GM21825 (cell line): ENCODE measurements at regions not wholly inside any gene's neighbourhood (a gene's known extent, or its start where the extent isn't known, plus 50 kb on each side); places are given as distances from the start of the nearest gene placed in this dataset.

Source experiments
- ATAC-seq: cut with Tn5 transposase; IDR thresholded peaks from one replicate; pipeline ENCODE4 v1.9.1; 2021; ENCODE audit warnings: mild to moderate bottlenecking, moderate library complexity; ENCODE audit not compliant: unreplicated experiment

- ATAC-seq: no peak
Observed at GRCh38 chr5:61683148-61683547, 351.1 kb downstream of the ZSWIM6 start.

DNA sequence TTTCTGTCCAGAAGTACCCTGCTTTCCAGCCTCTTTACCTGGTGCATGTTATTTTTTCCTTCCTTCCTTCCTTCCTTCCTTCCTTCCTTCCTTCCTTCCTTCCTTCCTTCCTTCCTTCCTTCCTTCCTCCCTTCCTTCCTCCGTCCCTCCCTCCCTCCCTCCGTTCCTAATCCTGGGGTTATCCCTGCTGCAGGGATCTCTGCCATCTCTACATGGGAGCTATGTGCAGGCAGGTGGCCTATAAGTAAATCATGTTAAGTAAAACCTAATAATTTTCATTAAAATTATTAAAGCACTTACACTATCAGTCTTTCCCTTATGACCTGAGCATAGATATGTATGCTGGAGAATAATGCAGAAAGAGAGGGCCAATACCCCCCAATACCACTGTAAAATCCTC lies 351.9 kb downstream of the ZSWIM6 start:
- no peak for ATAC-seq

DNA sequence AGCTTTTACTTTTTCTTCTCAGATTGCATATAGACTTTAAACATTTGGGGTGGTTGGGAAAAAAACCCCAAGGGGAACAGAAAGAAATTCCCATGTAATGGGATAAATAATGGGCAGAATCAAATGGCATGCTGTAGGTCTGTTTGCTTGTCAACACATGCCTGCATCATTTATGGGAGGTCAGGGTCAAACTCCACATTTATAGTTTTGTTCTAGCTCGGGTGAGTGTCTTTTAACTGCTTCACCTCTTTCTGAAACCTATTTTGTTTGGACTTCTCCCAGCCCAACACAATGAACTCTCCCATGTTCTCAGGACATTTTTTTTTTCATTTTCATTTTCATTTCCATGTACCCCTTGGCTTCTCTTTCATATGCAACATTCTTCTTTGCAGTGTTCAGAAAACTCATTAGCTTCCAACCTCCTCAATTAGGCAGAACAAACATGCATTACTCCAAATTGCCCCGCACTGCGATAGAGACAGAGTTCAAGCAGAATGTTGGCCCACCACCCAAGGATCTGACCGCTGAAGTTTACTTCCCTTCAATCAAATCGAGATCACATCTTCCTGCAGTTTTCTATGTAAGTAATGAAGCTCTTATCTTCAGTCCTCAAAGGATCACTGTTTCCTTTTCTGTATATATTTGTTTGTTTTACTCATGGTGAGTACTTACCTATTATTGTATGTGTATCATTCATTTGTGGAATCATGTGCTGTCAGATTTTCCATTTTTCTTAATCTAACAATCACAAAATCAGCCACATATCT lies 354.6 kb downstream of the ZSWIM6 start:
- no peak for ATAC-seq

- ATAC-seq: no peak
Observed at GRCh38 chr5:61687371-61687770, 355.3 kb downstream of the ZSWIM6 start.

- no peak for ATAC-seq
Observed at GRCh38 chr5:61689153-61689846, 357.2 kb downstream of the ZSWIM6 start.

DNA sequence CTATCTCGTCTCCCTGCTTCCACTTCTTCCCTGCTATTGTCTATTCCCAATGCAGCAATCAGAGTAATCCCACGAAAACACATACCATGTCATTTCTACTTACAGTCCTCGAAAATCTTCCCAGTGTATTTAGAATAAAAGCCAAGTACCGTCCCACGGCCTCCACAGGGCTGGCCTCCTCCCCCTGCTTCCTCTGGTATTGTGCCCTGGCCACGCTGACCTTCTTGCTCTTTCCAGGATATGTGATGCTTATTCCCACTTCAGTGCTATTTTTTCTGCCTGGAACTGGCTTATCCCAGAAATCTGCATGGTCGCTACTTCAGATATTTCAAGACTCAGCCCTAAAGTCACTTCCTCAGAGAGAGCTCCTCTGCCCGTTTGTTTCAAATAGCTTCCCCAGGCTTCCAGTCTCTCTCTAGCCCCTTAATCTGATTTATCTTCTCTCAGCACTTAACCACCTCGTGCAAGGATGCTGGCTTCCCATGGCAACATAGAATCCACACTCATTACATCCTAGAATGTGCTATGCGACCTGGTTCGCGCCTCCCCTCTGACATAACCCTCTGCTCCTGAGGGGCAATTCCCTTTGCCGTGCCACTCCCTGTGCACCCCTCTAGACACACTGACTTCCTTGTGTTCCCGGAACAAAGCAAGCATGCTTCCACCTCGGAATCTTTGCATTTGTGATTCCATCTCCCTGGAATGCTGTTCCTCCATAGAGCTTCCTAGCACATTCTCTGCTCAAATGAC lies 365.9 kb downstream of the ZSWIM6 start:
- no peak for ATAC-seq

DNA sequence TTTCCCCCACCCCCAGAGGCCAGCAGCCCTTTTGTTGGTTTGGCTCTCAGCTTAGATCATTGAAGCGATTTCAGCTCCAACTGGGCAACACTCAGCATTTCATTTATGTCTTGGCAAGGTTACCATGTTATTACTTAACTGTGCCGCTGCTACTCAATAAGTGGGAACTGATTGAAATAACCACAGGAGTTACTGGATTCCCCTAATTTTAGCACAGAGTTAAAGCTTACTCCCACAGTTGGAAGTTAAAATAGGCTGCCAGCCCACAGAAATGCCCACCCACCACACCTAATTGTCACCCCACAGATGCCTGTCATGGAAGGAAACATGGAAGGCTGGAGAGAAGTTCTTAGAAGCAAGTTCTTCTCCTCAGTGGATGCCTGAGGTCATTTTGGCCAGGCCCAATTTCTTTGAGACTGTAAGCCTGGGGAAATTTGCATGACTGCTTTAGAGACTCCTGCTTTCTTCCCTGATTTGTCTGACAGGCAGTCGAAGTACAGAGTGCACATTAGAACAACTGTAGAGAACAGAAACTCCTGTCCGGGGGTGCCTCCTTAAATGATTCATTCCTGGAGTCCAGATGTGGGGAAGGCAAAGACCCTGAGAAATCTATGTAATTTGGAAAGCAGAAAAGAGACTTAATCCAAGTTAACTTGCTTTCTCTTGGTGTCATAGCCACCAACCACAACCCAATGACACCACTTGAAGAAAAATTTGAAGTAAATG lies 370.0 kb downstream of the ZSWIM6 start:
- peak; percentile 66 for ATAC-seq

DNA sequence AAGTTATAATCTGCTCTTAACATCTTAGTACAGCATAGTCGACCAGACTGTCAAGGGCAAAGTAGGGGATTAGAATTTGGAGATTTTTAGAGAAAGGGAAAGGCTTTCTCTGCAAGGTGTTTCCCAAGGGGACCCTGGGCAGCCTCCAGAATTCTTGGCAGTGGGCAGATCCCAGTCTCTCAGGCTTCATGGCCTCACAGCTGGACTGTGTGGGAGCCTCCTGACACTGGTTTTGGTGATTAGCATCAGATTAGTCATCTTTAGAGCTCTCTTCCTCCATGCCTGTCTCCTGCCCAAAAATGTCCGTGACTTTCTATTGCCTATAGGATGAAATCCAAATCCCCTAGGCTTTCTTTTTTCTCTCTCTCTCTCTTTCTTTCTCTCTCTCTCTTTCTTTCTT lies 370.7 kb downstream of the ZSWIM6 start:
- no peak for ATAC-seq

DNA sequence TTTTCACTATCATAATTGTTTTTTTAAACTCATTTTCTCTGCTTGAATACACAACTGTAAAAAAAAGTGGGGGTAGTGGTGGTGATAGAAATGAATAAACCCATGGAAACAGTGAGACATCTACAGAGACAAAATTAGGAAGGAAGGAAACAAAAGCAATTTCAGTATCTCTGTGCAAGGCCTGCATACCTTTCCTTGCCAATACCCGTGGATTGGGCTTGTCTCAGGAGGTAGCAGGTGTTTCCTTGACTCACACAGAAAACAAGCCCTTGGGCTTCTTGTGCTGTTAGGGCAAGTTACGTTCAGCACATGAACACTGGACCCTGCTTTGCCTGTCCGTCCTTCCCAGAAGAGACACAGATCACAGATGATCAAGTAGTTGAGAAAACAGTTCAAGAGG lies 372.2 kb downstream of the ZSWIM6 start:
- no peak for ATAC-seq

DNA sequence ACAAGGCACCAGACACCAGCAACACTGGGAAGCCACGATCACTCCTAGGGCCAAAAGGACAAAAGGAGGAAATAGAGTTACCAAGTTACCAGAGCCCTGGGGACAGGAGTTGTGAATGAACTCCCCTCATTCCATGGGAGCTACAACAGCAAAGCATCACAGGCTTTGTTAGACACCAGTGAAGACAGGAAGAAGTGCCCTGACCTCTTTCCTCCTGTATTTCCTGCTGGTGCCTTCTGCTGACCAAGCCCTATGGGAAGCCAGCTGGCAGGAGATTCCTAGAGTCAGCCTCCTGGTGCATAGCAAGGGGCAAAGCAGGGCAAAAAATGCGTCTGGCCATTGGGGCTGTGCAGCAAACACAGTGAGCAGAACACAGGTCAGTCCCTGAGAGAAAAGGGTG lies 374.7 kb downstream of the ZSWIM6 start:
- ATAC-seq: no peak

GRCh38 chr5:61719124-61719523 lies 387.1 kb downstream of the ZSWIM6 start:
- no peak for ATAC-seq

- no peak for ATAC-seq
Observed at GRCh38 chr5:61720829-61721228, 388.8 kb downstream of the ZSWIM6 start.

GRCh38 chr5:61724102-61724501 lies 392.0 kb downstream of the ZSWIM6 start:
- no peak for ATAC-seq

DNA sequence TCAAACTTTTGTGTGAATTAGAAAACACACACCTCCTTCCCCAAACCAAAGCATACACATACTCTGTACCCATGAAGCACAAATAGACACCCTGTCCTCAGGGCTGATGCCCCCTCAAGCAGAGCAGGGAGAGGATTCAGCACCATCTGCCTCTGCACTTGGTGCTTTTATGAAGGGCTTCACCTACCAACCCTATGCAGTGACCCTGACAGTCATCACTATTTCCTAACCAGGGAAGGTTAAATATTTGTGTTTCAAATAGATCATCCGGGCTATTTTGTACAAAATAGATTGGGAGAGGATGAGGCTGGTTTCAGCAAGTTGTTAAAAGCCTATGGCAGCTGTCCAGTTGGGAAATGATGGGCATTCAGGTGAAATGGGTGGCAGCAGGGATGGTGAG lies 396.2 kb downstream of the ZSWIM6 start:
- no peak for ATAC-seq

DNA sequence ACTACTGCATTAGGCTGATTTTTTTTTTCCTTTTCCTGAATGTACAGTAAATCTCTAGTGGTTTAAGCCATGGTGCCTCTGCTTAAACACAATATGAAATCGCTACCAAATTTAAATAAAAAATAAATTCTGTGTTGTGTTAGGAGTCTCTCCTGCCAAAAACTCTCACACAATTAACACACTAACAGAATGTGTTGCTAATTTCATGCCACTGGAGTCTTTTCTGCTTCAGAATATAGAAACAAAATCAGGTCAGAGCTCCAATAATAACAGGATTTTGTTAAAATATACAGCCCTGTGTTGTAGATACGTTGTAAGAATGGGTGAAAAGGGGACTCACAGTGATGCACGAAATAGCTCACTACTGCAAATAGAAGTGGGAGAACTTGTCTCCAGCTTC lies 398.8 kb downstream of the ZSWIM6 start:
- no peak for ATAC-seq

GRCh38 chr5:61731267-61731945 lies 399.3 kb downstream of the ZSWIM6 start:
- ATAC-seq: no peak

GRCh38 chr5:61731946-61732314 lies 399.9 kb downstream of the ZSWIM6 start:
- ATAC-seq: no peak

GRCh38 chr5:61732369-61732768 lies 400.3 kb downstream of the ZSWIM6 start:
- ATAC-seq: no peak

DNA sequence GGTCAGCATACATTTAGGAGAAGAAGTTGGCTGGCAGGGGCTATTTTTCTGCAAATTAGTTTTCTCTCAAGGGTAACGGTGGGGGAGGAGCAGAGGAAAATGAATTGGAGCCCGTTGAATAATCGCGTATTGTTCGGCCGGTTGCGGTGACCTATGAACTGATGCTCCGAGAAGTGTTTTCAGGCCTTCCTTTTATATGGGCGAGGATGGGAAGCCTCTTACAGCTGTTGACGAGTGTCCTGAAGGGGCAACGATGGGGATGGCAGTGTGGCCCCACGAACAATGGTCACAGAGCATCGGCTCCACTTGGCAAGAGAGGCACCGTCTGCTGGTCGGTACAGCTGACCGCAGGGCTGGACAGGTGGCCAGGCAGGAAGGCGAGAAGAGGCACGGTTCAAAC lies 400.7 kb downstream of the ZSWIM6 start:
- ATAC-seq: no peak

GRCh38 chr5:61734001-61734400 lies 401.9 kb downstream of the ZSWIM6 start:
- ATAC-seq: no peak

GRCh38 chr5:61734966-61735365 lies 402.9 kb downstream of the ZSWIM6 start:
- ATAC-seq: no peak
